Fibroblast of villous mesenchyme (primary cell): ENCODE measurements at regions not wholly inside any gene's neighbourhood (a gene's known extent, or its start where the extent isn't known, plus 50 kb on each side); places are given as distances from the start of the nearest gene placed in this dataset.

Experiments
- DNase-seq: peaks from one replicate; pipeline ENCODE4 v3.0.0-alpha.2; 2010; ENCODE audit warnings: low read depth
- H3K4me3 ChIP-seq: 2 replicates; pipeline ENCODE4 v1.5.1; 2011; ENCODE audit warnings: low read depth, mild to moderate bottlenecking, low read length
- CTCF ChIP-seq: IDR thresholded peaks from 2 replicates; pipeline ENCODE4 v1.5.1; 2012; ENCODE audit warnings: low read depth, mild to moderate bottlenecking, low read length; ENCODE audit not compliant: insufficient read depth

DNA sequence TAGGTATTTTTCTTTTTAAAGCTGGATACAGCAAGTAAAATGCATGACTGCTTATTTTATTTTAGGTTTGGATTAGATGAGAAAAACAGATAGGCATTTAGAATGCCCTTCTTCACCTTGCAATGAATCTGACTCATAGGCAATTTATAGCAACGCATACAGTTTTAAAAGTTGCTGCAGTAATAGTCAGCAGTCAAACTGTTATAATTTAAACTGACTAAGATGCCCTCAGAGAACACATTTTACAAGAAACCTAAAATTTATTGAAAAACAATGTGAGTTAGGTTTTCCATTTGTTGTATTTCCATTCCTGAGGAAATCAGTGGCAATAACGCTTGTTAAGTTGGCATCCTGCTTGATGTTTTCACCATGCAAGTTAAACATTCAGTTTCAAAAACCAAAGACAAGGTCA lies 1128.2 kb upstream of the PCDH9 start:
- no peak for DNase-seq
- no peak overlapping the region for H3K4me3 ChIP-seq
- no peak for TF ChIP-seq CTCF

DNA sequence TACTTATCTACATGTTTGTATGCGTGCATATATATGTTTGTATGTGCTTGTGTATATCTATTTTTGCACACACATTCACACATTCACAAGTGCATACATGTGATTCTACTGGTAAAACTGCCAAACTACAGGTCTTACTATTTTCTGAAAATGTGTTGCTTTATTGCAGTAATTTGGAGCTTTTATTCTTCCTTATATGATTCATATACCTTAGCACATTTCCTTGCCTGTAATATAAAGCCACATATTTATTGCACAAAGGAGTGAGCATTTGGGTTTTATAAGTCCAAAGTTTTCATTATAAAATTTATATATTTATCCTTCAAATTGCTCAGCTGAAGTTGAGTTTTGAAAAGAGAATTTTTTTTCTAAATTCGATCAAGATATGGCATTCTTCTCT lies 1120.4 kb upstream of the PCDH9 start:
- no peak for TF ChIP-seq CTCF
- H3K4me3 ChIP-seq: no peak overlapping the region

GRCh38 chr13:68347220-68347619 lies 1117.1 kb upstream of the PCDH9 start:
- TF ChIP-seq CTCF: no peak
- no peak overlapping the region for H3K4me3 ChIP-seq
- DNase-seq: no peak

More for the DNA sequence above, 1120.4 kb upstream of the PCDH9 start:
- DNase-seq: no peak

- DNase-seq: no peak
- TF ChIP-seq CTCF: no peak
Measured at GRCh38 chr13:68345963-68346531, 1115.9 kb upstream of the PCDH9 start.

GRCh38 chr13:68323124-68323523 lies 1093.0 kb upstream of the PCDH9 start:
- H3K4me3 ChIP-seq: no peak overlapping the region
- TF ChIP-seq CTCF: no peak
- no peak for DNase-seq

More at GRCh38 chr13:68345963-68346531, 1115.9 kb upstream of the PCDH9 start:
- H3K4me3 ChIP-seq: no peak overlapping the region

DNA sequence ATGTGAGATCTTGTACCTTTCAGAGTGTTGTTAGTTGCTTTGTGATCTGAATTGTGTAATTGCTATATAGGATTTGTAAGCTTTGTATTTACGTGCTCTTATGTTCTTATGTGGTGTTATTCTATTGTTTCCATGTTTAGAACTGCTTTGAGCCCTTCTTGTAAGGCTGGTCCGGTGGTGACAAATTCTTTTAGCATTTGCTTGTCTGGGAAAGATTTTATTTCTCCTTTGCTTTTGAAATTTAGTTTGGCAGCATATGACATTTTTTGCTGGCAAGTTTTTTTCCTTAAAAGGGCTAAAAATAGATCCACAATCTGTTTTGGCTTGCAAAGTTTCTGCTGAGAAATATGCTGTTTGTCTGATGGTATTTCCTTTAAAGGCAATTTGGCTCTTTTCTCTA lies 1089.2 kb upstream of the PCDH9 start:
- no peak for TF ChIP-seq CTCF
- no peak for DNase-seq
- no peak overlapping the region for H3K4me3 ChIP-seq

DNA sequence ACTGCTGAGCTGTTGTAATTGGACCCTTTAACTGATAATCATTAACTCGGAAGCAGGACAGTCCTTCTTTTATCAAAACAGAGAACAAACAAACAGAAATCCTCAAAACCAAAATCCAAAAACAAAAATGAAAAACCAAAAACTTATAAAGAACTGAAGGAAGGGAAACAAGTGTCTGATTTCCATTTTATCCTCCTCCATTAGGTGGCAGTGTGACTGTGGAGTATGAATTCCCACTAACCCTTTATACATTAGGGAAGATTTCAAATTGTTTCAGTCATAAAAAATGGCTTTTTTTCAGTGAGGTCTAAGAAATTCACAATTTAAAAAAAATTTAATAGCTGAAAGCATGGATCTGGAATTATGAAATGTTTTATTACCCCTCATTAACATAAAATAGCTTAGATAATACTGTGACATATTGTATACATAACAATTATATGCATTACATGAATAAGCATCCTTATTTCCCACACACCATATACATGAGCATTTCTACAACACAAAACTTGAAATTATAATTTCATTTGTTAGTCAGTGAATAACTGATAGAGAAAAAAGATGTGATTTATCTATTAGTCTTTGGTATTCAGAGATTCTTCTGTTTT lies 1074.3 kb upstream of the PCDH9 start:
- TF ChIP-seq CTCF: peak; percentile 17
- DNase-seq: peak; percentile 2
- H3K4me3 ChIP-seq: no peak overlapping the region
